Astrocyte of the spinal cord (primary cell): ENCODE measurements at regions not wholly inside any gene's neighbourhood (a gene's known extent, or its start where the extent isn't known, plus 50 kb on each side); places are given as distances from the start of the nearest gene placed in this dataset.
"Not testable (repeated sequence)": the region's sequence is repeated elsewhere in the genome, so short reads cannot be mapped to it uniquely, and the experiment has no call there.

ENCODE experiments used
- DNase-seq: peaks from one replicate; pipeline ENCODE4 v3.0.0; 2011; ENCODE audit warnings: low read depth, low spot score
- H3K4me3 ChIP-seq: 2 replicates; pipeline ENCODE4 v1.5.1; 2011; ENCODE audit warnings: low read depth, mild to moderate bottlenecking, low read length, moderate library complexity
- in situ Hi-C: cut with HindIII; loops from 2 replicates; pipeline ENCODE4 v1.10.0; 2017; ENCODE audit warnings: low sequenced_read_pairs
- TF ChIP-seq, protein P1 (sequence below): IDR thresholded peaks from 2 replicates; pipeline ENCODE4 v1.5.1; 2012; ENCODE audit warnings: low read depth, mild to moderate bottlenecking, low read length, inconsistent platforms

DNA sequence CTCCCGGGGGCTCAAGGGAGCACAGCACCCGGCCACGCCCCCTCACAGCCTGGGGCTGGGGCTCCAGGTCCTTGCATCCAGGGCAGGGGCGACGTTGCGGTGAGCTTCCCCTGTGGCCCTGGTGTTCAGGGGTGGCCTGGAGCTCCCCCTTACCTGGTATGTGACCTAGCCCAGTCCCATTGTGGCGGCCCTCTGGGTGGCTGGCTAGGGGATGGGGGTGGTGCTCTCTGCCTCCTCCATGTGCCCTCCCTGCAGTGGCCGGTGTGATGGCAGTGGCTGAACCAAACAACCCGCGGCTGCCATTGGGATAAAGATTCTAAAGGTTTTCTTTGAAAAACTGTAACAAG lies 288.3 kb downstream of the RDH14 start:
- H3K4me3 ChIP-seq = no peak overlapping the region
- in situ Hi-C loops = no loop called here
- TF ChIP-seq, protein P1, sequence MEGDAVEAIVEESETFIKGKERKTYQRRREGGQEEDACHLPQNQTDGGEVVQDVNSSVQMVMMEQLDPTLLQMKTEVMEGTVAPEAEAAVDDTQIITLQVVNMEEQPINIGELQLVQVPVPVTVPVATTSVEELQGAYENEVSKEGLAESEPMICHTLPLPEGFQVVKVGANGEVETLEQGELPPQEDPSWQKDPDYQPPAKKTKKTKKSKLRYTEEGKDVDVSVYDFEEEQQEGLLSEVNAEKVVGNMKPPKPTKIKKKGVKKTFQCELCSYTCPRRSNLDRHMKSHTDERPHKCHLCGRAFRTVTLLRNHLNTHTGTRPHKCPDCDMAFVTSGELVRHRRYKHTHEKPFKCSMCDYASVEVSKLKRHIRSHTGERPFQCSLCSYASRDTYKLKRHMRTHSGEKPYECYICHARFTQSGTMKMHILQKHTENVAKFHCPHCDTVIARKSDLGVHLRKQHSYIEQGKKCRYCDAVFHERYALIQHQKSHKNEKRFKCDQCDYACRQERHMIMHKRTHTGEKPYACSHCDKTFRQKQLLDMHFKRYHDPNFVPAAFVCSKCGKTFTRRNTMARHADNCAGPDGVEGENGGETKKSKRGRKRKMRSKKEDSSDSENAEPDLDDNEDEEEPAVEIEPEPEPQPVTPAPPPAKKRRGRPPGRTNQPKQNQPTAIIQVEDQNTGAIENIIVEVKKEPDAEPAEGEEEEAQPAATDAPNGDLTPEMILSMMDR = no peak
- DNase-seq = no peak

- in situ Hi-C loops = no loop called here
- TF ChIP-seq, protein P1 = no peak
- DNase-seq = no peak
- H3K4me3 ChIP-seq = no peak overlapping the region
Observed at GRCh38 chr2:18271370-18272147, 288.9 kb downstream of the RDH14 start.

GRCh38 chr2:18268400-18268799 lies 292.1 kb downstream of the RDH14 start:
- DNase-seq = peak; percentile 36
- in situ Hi-C loops = no loop called here
- TF ChIP-seq, protein P1 = no peak
- no peak overlapping the region for H3K4me3 ChIP-seq

DNA sequence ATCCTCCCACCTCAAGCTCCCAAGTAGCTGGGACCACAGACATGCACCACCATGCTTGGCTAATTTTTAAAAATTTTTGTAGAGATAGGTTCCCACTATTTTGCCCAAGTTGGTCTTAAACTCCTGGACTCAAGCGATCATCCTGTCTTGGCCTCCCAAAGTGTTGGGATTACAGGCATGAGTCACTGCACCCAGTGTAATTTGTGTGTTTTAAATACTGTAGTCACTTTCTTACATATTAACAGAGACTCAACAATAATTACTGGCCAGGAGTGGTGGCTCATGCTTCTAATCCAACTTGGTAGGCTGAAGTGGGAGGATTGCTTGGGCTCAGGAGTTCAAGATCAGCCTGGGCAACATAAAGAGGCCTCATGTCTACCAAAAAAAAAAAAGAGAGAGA lies 293.0 kb downstream of the RDH14 start:
- TF ChIP-seq, protein P1 = no peak

GRCh38 chr2:18266699-18267098 lies 293.8 kb downstream of the RDH14 start:
- H3K4me3 ChIP-seq, DNase-seq, in situ Hi-C loops: not testable (repeated sequence)

More for the DNA sequence above, 293.0 kb downstream of the RDH14 start:
- in situ Hi-C loops = no loop called here
- DNase-seq = no peak
- H3K4me3 ChIP-seq = no peak overlapping the region

- in situ Hi-C loops = no loop called here
- TF ChIP-seq, protein P1 = peak; percentile 29
- H3K4me3 ChIP-seq = no peak overlapping the region
- no peak for DNase-seq
Observed at GRCh38 chr2:18265614-18266586, 294.6 kb downstream of the RDH14 start.

GRCh38 chr2:18262601-18263000 lies 297.9 kb downstream of the RDH14 start:
- no peak for DNase-seq
- TF ChIP-seq, protein P1 = no peak
- H3K4me3 ChIP-seq = no peak overlapping the region
- in situ Hi-C loops = no loop called here
